Chondrocyte (in vitro differentiated cells): ENCODE measurements at regions not wholly inside any gene's neighbourhood (a gene's known extent, or its start where the extent isn't known, plus 50 kb on each side); places are given as distances from the start of the nearest gene placed in this dataset.

Experiments used
- DNase-seq: peaks from one replicate; pipeline ENCODE4 v3.0.0; 2021; ENCODE audit warnings: mixed read lengths, low spot score
- H3K27ac Mint-ChIP-seq: one replicate; pipeline ENCODE4 v1.8.0; 2021; ENCODE audit warnings: mild to moderate bottlenecking, moderate library complexity, mixed read lengths; ENCODE audit not compliant: unreplicated experiment
- H3K27me3 Mint-ChIP-seq: 2 replicates; pipeline ENCODE4 v1.8.0; 2021; ENCODE audit warnings: low read depth, mixed read lengths
- H3K36me3 Mint-ChIP-seq: 2 replicates; pipeline ENCODE4 v1.8.0; 2021; ENCODE audit warnings: low read depth, mixed read lengths
- H3K4me1 Mint-ChIP-seq: 2 replicates; pipeline ENCODE4 v1.8.0; 2021; ENCODE audit warnings: low read depth, mild to moderate bottlenecking, mixed read lengths
- H3K4me3 Mint-ChIP-seq: one replicate; pipeline ENCODE4 v1.8.0; 2021; ENCODE audit warnings: mild to moderate bottlenecking, moderate library complexity, mixed read lengths; ENCODE audit not compliant: unreplicated experiment
- H3K9me3 Mint-ChIP-seq: 2 replicates; pipeline ENCODE4 v1.8.0; 2021; ENCODE audit warnings: low read depth, mixed read lengths
- CTCF ChIP-seq: fragments of 200-600 bp; sonication (generic); IDR thresholded peaks from 2 replicates; pipeline ENCODE4 v1.5.0; 2021; ENCODE audit warnings: antibody characterized with exemption, mild to moderate bottlenecking, moderate library complexity

- no peak overlapping the region for H3K27ac Mint-ChIP-seq
- H3K36me3 Mint-ChIP-seq: no peaks in the 10 kb centered on the region
- TF ChIP-seq CTCF: no peak
Measured at GRCh38 chr15:87792250-87793040, 464.1 kb downstream of the NTRK3 start.

GRCh38 chr15:87781959-87782625, 474.4 kb downstream of the NTRK3 start:
- peaks cover 10% of the 10 kb centered on the region for H3K27me3 Mint-ChIP-seq
- H3K4me1 Mint-ChIP-seq: peaks cover 3% of the 10 kb centered on the region
- TF ChIP-seq CTCF: no peak
- H3K27ac Mint-ChIP-seq: no peak overlapping the region
- no peak for DNase-seq
- H3K36me3 Mint-ChIP-seq: no peaks in the 10 kb centered on the region
- H3K9me3 Mint-ChIP-seq: no peaks in the 10 kb centered on the region
- H3K4me3 Mint-ChIP-seq: no peak overlapping the region

More at GRCh38 chr15:87792250-87793040, 464.1 kb downstream of the NTRK3 start:
- no peak overlapping the region for H3K4me3 Mint-ChIP-seq
- DNase-seq: no peak
- H3K27me3 Mint-ChIP-seq: peaks cover 9% of the 10 kb centered on the region
- H3K4me1 Mint-ChIP-seq: no peaks in the 10 kb centered on the region
- no peaks in the 10 kb centered on the region for H3K9me3 Mint-ChIP-seq

GRCh38 chr15:87779746-87780145, 476.8 kb downstream of the NTRK3 start:
- DNase-seq: no peak
- no peak for TF ChIP-seq CTCF
- Mint-ChIP-seq H3K9me3 (no peaks in the 10 kb centered on the region), H3K4me3 (no peak overlapping the region), H3K27me3 (peaks cover 4% of the 10 kb centered on the region), H3K36me3 (no peaks in the 10 kb centered on the region), H3K4me1 (peaks cover 6% of the 10 kb centered on the region), H3K27ac (no peak overlapping the region)

GRCh38 chr15:87778358-87778757, 478.2 kb downstream of the NTRK3 start:
- no peaks in the 10 kb centered on the region for H3K9me3 Mint-ChIP-seq
- no peak for DNase-seq
- no peak overlapping the region for H3K4me3 Mint-ChIP-seq
- no peaks in the 10 kb centered on the region for H3K27me3 Mint-ChIP-seq
- TF ChIP-seq CTCF: no peak
- H3K27ac Mint-ChIP-seq: no peak overlapping the region
- no peaks in the 10 kb centered on the region for H3K36me3 Mint-ChIP-seq
- H3K4me1 Mint-ChIP-seq: peaks cover 6% of the 10 kb centered on the region

- H3K27me3 Mint-ChIP-seq: no peaks in the 10 kb centered on the region
- no peak overlapping the region for H3K27ac Mint-ChIP-seq
- H3K4me1 Mint-ChIP-seq: peaks cover 6% of the 10 kb centered on the region
- DNase-seq: no peak
- H3K9me3 Mint-ChIP-seq: peaks cover 7% of the 10 kb centered on the region
- no peaks in the 10 kb centered on the region for H3K36me3 Mint-ChIP-seq
- no peak overlapping the region for H3K4me3 Mint-ChIP-seq
- no peak for TF ChIP-seq CTCF
Measured at GRCh38 chr15:87777054-87777561, 479.4 kb downstream of the NTRK3 start.
